Gastroesophageal sphincter (tissue), 4 donors: ENCODE measurements at regions not wholly inside any gene's neighbourhood (a gene's known extent, or its start where the extent isn't known, plus 50 kb on each side); places are given as distances from the start of the nearest gene placed in this dataset.

Source experiments
- ATAC-seq: fragments of 150-250 bp; one replicate; pipeline ENCODE4 v1.9.1; 2016; ENCODE audit warnings: mild to moderate bottlenecking, moderate library complexity
- H3K27ac ChIP-seq, 4 donors: fragments of 200-600 bp; sonication (generic) in 3 of 4; 1 replicate in 3 of 4; 2 replicates in 1 of 4; pipeline ENCODE4 v1.5.1; 2016 to 2019
- H3K27me3 ChIP-seq: fragments of 200-600 bp; sonication (generic); one replicate; pipeline ENCODE4 v1.5.1; 2019
- H3K36me3 ChIP-seq, 2 donors: fragments of 200-600 bp; sonication (generic); one replicate each; pipeline ENCODE4 v1.5.1; 2019; ENCODE audit warnings: control low read depth in 1 of 2
- H3K4me1 ChIP-seq, 3 donors: fragments of 200-600 bp; sonication (generic); 1 replicate in 2 of 3; 2 replicates in 1 of 3; pipeline ENCODE4 v1.5.1; 2016 to 2019; ENCODE audit warnings: control low read depth in 2 of 3
- H3K4me3 ChIP-seq, 2 donors: fragments of 200-600 bp; sonication (generic); one replicate each; pipeline ENCODE4 v1.5.1; 2019; ENCODE audit warnings: mild to moderate bottlenecking in 1 of 2, moderate library complexity in 1 of 2
- H3K9me3 ChIP-seq, 3 donors: fragments of 200-600 bp; sonication (generic); one replicate each; pipeline ENCODE4 v1.5.1; 2017 to 2019; ENCODE audit warnings: control low read depth in 2 of 3
- EP300 ChIP-seq: sonication (generic); formaldehyde crosslinking; IDR thresholded peaks from one replicate; pipeline ENCODE4 v1.6.1; 2017; ENCODE audit warnings: antibody characterized with exemption, mild to moderate bottlenecking
- POLR2A ChIP-seq, 2 donors: fragments of 450-650 bp; IDR thresholded peaks; one replicate each; pipeline ENCODE4 v1.6.1; 2017; ENCODE audit warnings: antibody characterized with exemption in 2 of 2, mild to moderate bottlenecking in 2 of 2, moderate library complexity in 1 of 2
- POLR2AphosphoS5 ChIP-seq: sonication (generic); formaldehyde crosslinking; IDR thresholded peaks from one replicate; pipeline ENCODE4 v1.6.1; 2017; ENCODE audit warnings: antibody characterized with exemption
- WGBS, 2 donors: methylation state at CpG; one replicate each; pipeline ENCODE4 v1.1.5; 2018; ENCODE audit warnings: low coverage in 1 of 2; 5-methylcytosine and 5-hydroxymethylcytosine counted together
- TF ChIP-seq, protein P1 (sequence below), 4 experiments: fragments of 200-600 bp in 2 of 4; fragments of 450-650 bp in 2 of 4; sonication (generic) in 1 of 4; IDR thresholded peaks; one replicate each; pipeline ENCODE4 v1.5.1; 2017 to 2019; ENCODE audit warnings: antibody characterized with exemption in 4 of 4, mild to moderate bottlenecking in 2 of 4, moderate library complexity in 2 of 4

DNA sequence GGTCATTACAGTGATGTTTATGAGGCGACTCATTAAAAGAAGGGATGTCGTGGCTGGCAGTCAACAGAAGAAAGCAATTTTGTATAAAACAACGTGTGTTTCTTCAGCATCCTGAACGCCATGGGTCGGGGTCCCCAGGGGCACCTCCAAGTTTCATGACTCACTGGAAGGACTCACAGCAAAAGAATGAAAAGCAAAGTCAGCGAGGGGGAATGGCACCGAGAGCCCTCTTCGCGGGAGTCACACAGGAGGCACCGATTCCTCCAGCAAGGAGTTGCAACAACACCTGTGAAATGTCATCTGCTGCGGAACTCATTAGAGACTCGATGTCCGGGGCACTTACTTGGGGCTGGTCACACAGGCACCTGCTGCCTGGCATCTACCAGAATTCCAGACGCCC is 130.7 kb upstream of the PEG3 start:
- 61 to 79% methylated on average over 4 to 9 of the region's 14 CpGs for WGBS, 2 donors
- ATAC-seq = no peak

DNA sequence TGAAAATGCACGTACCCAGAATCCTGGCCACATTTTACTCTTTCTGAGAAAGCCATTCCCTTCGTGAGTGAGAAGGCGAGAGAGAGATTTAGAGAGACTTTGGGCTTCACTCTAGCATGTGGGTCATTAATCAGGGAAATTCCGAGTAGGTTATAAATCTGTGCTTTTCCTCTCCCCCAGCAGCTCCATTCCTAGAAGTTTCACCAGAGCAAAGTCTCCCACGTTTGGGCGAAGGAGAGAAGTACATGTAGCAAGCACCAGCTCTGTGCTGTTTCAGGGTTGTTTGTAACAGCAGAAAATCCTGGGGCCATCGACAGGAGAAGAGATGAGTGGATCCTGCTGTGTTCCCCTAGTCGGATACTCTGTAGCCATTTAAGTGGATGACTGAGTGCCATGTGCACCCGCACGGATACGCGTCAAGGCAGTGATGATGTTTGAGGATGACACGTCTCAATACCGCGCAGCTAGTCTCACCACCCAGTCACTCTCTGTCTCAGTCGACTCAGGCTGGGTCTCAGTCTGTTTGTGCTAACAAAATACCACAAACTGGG is 131.8 kb upstream of the PEG3 start:
- H3K27ac ChIP-seq = no peak overlapping the region
- WGBS, 2 donors = 45 to 59% methylated on average over 5 to 13 of the region's 16 CpGs
- ATAC-seq = no peak
- TF ChIP-seq POLR2AphosphoS5 = no peak
- TF ChIP-seq EP300 = no peak
- TF ChIP-seq POLR2A (IDR thresholded peaks at IDR 0.05) = no peak
- H3K4me3 ChIP-seq = no peak overlapping the region
- H3K27me3 ChIP-seq = peaks cover 17% of the 10 kb centered on the region
- H3K36me3 ChIP-seq = no peaks in the 10 kb centered on the region
- no peaks in the 10 kb centered on the region for H3K9me3 ChIP-seq
- H3K4me1 ChIP-seq = peaks cover 0 to 10% (median 0%) of the 10 kb centered on the region in 3 donors

More for the DNA sequence above, 130.7 kb upstream of the PEG3 start:
- TF ChIP-seq EP300 = no peak
- no peak for TF ChIP-seq POLR2AphosphoS5
- TF ChIP-seq POLR2A (IDR thresholded peaks at IDR 0.05) = no peak
- TF ChIP-seq, protein P1, sequence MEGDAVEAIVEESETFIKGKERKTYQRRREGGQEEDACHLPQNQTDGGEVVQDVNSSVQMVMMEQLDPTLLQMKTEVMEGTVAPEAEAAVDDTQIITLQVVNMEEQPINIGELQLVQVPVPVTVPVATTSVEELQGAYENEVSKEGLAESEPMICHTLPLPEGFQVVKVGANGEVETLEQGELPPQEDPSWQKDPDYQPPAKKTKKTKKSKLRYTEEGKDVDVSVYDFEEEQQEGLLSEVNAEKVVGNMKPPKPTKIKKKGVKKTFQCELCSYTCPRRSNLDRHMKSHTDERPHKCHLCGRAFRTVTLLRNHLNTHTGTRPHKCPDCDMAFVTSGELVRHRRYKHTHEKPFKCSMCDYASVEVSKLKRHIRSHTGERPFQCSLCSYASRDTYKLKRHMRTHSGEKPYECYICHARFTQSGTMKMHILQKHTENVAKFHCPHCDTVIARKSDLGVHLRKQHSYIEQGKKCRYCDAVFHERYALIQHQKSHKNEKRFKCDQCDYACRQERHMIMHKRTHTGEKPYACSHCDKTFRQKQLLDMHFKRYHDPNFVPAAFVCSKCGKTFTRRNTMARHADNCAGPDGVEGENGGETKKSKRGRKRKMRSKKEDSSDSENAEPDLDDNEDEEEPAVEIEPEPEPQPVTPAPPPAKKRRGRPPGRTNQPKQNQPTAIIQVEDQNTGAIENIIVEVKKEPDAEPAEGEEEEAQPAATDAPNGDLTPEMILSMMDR (IDR thresholded peaks at IDR 0.05) = no peak
- no peak overlapping the region for H3K4me3 ChIP-seq
- H3K4me1 ChIP-seq = peaks cover 0 to 10% (median 0%) of the 10 kb centered on the region in 3 donors
- H3K27ac ChIP-seq = no peak overlapping the region
- H3K9me3 ChIP-seq = no peaks in the 10 kb centered on the region
- peaks cover 22% of the 10 kb centered on the region for H3K27me3 ChIP-seq
- H3K36me3 ChIP-seq = no peaks in the 10 kb centered on the region

DNA sequence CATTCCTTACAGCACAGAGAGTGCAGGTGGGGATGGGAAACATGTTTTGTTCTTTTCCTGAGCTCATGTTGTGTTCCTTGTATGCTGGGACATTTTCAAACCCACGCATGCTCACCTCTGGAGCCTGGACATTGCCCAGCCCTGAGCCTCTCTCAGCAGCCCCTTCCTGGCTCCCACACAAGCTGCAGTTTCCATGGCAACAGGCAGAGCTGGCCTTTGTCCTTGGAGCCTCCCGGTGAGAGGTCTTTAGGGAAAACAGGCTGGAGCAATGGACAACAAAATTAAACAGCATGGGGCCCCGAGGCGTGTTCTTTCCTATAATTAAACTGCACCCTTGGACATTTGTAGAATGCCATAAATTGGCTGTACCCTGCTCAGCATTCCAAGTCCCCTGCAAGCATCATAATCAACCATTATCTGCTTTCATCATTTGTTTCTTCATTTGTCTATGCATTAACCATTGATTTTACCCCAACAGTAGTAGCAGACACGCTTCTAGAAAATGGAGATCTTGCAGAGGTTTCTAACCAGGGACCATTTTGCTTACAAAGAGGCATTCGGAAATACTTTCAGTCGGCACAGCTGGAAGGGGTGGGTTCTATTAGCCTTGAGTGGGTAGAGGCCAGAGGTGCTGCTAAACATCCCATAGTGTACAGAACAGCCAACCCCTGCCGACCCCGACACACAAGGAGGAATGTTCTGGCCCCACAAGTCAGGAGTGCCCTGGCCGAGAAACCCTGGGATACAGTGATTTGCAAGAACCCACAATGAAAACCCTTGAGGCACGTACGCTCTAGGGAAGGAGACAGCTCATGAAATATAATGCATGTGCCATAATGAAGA is 133.4 kb upstream of the PEG3 start:
- no peak for TF ChIP-seq EP300
- TF ChIP-seq POLR2AphosphoS5 = no peak
- TF ChIP-seq, protein P1 (IDR thresholded peaks at IDR 0.05) = no peak
- no peak for TF ChIP-seq POLR2A (IDR thresholded peaks at IDR 0.05)
- Histone ChIP-seq H3K36me3 (no peaks in the 10 kb centered on the region), H3K27me3 (peaks cover 27% of the 10 kb centered on the region), H3K27ac (no peak overlapping the region), H3K4me1 (peaks cover 0 to 10% (median 0%) of the 10 kb centered on the region in 3 donors), H3K4me3 (no peak overlapping the region), H3K9me3 (no peaks in the 10 kb centered on the region)
- 35 to 71% methylated on average over 7 to 8 of the region's 12 CpGs for WGBS, 2 donors
- ATAC-seq = no peak

DNA sequence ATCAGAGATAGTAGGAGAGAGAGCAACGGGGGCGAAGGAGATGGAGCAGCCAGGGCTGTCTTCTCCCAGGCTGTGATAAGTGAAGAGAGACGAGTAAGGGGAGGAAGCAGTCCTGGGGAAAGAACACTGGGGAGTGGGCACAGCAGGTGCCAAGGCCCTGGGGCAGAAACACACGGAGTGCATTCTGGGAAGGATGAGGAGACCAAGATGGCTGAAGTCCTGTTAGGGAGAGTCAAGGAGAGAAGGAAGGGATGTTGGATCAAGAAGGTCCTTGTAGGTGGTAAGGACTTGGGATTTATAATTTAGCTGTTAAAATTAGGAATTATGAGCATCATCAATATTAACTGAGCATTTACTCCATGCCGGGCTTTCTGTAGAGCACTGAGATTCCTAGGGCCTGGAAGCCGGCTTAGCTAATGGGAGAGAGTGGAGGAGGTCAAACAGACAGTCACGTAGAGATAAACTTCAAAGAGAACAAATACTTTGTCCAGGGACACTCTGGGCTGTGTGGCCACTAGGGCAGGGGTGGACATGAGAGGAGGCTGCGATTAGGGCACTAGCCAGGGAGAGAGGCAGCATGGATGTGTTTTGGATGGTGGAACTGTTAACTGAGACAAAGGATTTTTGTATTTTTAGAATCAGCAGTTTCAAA is 134.2 kb upstream of the PEG3 start:
- 59 to 84% methylated on average over 4 to 8 of the region's 8 CpGs for WGBS, 2 donors
- H3K4me1 ChIP-seq = peaks cover 0 to 6% (median 0%) of the 10 kb centered on the region in 3 donors
- no peak for ATAC-seq
- H3K27me3 ChIP-seq = peaks cover 27% of the 10 kb centered on the region
- peaks cover 0 to under 1% (median 0%) of the 10 kb centered on the region in 3 donors for H3K9me3 ChIP-seq
- H3K36me3 ChIP-seq = no peaks in the 10 kb centered on the region
- H3K27ac ChIP-seq = no peak overlapping the region
- H3K4me3 ChIP-seq = no peak overlapping the region
- no peak for TF ChIP-seq EP300
- no peak for TF ChIP-seq POLR2AphosphoS5
- no peak for TF ChIP-seq POLR2A (IDR thresholded peaks at IDR 0.05)
- TF ChIP-seq, protein P1 (IDR thresholded peaks at IDR 0.05) = no peak

DNA sequence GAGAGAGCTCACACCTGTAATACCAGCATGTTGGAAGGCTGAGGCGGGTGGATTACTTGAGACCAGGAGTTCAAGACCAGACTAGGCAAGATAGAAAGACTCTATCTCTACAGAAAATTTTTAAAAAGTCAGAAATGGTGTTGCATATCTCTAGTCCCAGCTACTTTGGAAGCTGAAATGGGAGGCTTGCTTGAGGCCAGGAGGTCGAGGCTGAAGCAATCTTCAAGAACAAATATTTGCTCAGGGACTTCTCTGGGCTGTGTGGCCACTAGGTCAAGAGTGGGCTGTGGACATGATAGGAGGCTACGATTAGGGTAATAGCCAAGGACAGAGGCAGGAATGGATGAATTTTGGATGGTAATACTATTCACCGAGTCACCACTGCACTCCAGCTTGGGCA is 135.8 kb upstream of the PEG3 start:
- WGBS, 2 donors = 85 to 88% methylated on average over 3 to 4 of the region's 4 CpGs
- H3K36me3 ChIP-seq = no peaks in the 10 kb centered on the region
- H3K4me3 ChIP-seq = no peak overlapping the region
- H3K4me1 ChIP-seq = no peaks in the 10 kb centered on the region
- ATAC-seq = no peak
- peaks cover 0 to 10% (median 0%) of the 10 kb centered on the region in 3 donors for H3K9me3 ChIP-seq
- TF ChIP-seq EP300 (no peak), POLR2AphosphoS5 (no peak), POLR2A (IDR thresholded peaks at IDR 0.05) (no peak)
- TF ChIP-seq, protein P1 (IDR thresholded peaks at IDR 0.05) = no peak
- no peak overlapping the region for H3K27ac ChIP-seq
- peaks cover 30% of the 10 kb centered on the region for H3K27me3 ChIP-seq
